ENCODE measurements at regions not wholly inside any gene's neighbourhood (a gene's known extent, or its start where the extent isn't known, plus 50 kb on each side); places are given as distances from the start of the nearest gene placed in this dataset.

GRCh38 chr1:57922130-57922529, 498.3 kb upstream of the DAB1 start:
- ATAC-seq (no peak), FAIRE-seq (no peak), DNase-seq (ENCODE audit: extremely low read depth in 1 of 4, low spot score in 3 of 4) (no peak)
- ChIA-PET CTCF (ENCODE audit: low intra/inter-chr PET ratio) (no interaction called here), POLR2A (no interaction called here)
- H3K4me3 ChIP-seq, result no peak overlapping the region
- no TSS peak for BruUV-seq (replicated peaks)
- H3K4me1 ChIP-seq (replicated peaks in 1 of 2; ENCODE audit: control insufficient read depth in 2 of 2, insufficient read depth in 2 of 2, low read length in 2 of 2), result no peaks in the 10 kb centered on the region
- no peaks in the 10 kb centered on the region for H3K36me3 ChIP-seq (ENCODE audit: control insufficient read depth, insufficient read depth, low read length)
- H2AFZ ChIP-seq (ENCODE audit: low read depth, low read length), result no peak overlapping the region
- H3K27ac ChIP-seq (ENCODE audit: extremely low read depth, low read depth, low read length), result no peak overlapping the region
- intact Hi-C loops (cut with micrococcal nuclease) (no loop called here), in situ Hi-C loops (cut with MboI) (no loop called here)
- H4K20me1 ChIP-seq (replicated peaks; ENCODE audit: control insufficient read depth, insufficient read depth, low read length), result no peaks in the 10 kb centered on the region
- no peak for TF ChIP-seq TCF7L2 (IDR thresholded peaks at IDR 0.05; ENCODE audit: low read depth, low read length)
- peak; percentile 47; the same call in 1 of the 2 replicates for TF ChIP-seq ZNF512 (tag; IDR thresholded peaks at IDR 0.05)
- H3K79me2 ChIP-seq (ENCODE audit: control insufficient read depth, insufficient read depth, low read length), result no peaks in the 10 kb centered on the region
- no peaks in the 10 kb centered on the region for H3K9me1 ChIP-seq (ENCODE audit: control insufficient read depth, insufficient read depth, low read length)
- no peaks in the 10 kb centered on the region for H3K27me3 ChIP-seq (ENCODE audit: control insufficient read depth in 2 of 2, insufficient read depth in 2 of 2, low read length in 2 of 2)
- H3K9me3 ChIP-seq (replicated peaks; ENCODE audit: control insufficient read depth, insufficient read depth, low read depth, low read length), result no peaks in the 10 kb centered on the region
- no peak overlapping the region for H3K9ac ChIP-seq (ENCODE audit: insufficient read depth in 1 of 2, low read depth in 2 of 2, low read length in 2 of 2)
- H3K4me2 ChIP-seq (ENCODE audit: insufficient read depth, low read length), result no peak overlapping the region

GRCh38 chr1:57916041-57916440, 492.2 kb upstream of the DAB1 start:
- no peaks in the 10 kb centered on the region for H3K36me3 ChIP-seq (ENCODE audit: control insufficient read depth, insufficient read depth, low read length)
- H2AFZ ChIP-seq (ENCODE audit: low read depth, low read length), result no peak overlapping the region
- ChIA-PET CTCF (ENCODE audit: low intra/inter-chr PET ratio) (no interaction called here), POLR2A (interaction anchor here (1.1 kb wide), 1 partner anchor 17 kb away, joined by 4 read pairs; no protein-coding TSS in a partner anchor)
- BruUV-seq (replicated peaks), result no TSS peak
- H3K27me3 ChIP-seq (ENCODE audit: control insufficient read depth in 2 of 2, insufficient read depth in 2 of 2, low read length in 2 of 2), result no peaks in the 10 kb centered on the region
- no peaks in the 10 kb centered on the region for H3K9me3 ChIP-seq (replicated peaks; ENCODE audit: control insufficient read depth, insufficient read depth, low read depth, low read length)
- no peaks in the 10 kb centered on the region for H3K9me1 ChIP-seq (ENCODE audit: control insufficient read depth, insufficient read depth, low read length)
- ATAC-seq (no peak), FAIRE-seq (no peak), DNase-seq (ENCODE audit: extremely low read depth in 1 of 4, low spot score in 3 of 4) (no peak)
- in situ Hi-C loops (cut with MboI), result no loop called here
- no peaks in the 10 kb centered on the region for H3K4me1 ChIP-seq (replicated peaks in 1 of 2; ENCODE audit: control insufficient read depth in 2 of 2, insufficient read depth in 2 of 2, low read length in 2 of 2)
- H3K27ac ChIP-seq (ENCODE audit: extremely low read depth, low read depth, low read length), result no peak overlapping the region
- TF ChIP-seq NFE2 (IDR thresholded peaks at IDR 0.05; ENCODE audit: low read depth) (no peak), JUN (IDR thresholded peaks at IDR 0.05; ENCODE audit: borderline replicate concordance, low read depth, low read length) (no peak), JUN (CRISPR knock-in tag; IDR thresholded peaks at IDR 0.05; ENCODE audit: borderline replicate concordance) (no peak), NR2C1 (IDR thresholded peaks at IDR 0.05) (no peak), NR2C1 (tag; IDR thresholded peaks at IDR 0.05) (no peak), GMEB1 (CRISPR knock-in tag; IDR thresholded peaks at IDR 0.05) (no peak), ZNF512 (tag; IDR thresholded peaks at IDR 0.05) (no peak), ELF4 (CRISPR knock-in tag; IDR thresholded peaks at IDR 0.05) (no peak), POLR2AphosphoS2 (IDR thresholded peaks at IDR 0.05; ENCODE audit: low read length) (no peak)
- no peaks in the 10 kb centered on the region for H3K79me2 ChIP-seq (ENCODE audit: control insufficient read depth, insufficient read depth, low read length)
- H3K4me2 ChIP-seq (ENCODE audit: insufficient read depth, low read length), result no peak overlapping the region
- 2% methylated on average over 6 of the region's 6 CpGs for WGBS (ENCODE audit: insufficient coverage, low coverage, missing lambda C conversion rate)
- intact Hi-C loops (cut with micrococcal nuclease), result no loop called here
- H3K4me3 ChIP-seq, result no peak overlapping the region
- H3K9ac ChIP-seq (ENCODE audit: insufficient read depth in 1 of 2, low read depth in 2 of 2, low read length in 2 of 2), result no peak overlapping the region
- H4K20me1 ChIP-seq (replicated peaks; ENCODE audit: control insufficient read depth, insufficient read depth, low read length), result no peaks in the 10 kb centered on the region; the same call in 1 of the 2 replicates

Data from K562 (cell line).